ENCODE measurements at regions not wholly inside any gene's neighbourhood (a gene's known extent, or its start where the extent isn't known, plus 50 kb on each side); places are given as distances from the start of the nearest gene placed in this dataset.

DNA sequence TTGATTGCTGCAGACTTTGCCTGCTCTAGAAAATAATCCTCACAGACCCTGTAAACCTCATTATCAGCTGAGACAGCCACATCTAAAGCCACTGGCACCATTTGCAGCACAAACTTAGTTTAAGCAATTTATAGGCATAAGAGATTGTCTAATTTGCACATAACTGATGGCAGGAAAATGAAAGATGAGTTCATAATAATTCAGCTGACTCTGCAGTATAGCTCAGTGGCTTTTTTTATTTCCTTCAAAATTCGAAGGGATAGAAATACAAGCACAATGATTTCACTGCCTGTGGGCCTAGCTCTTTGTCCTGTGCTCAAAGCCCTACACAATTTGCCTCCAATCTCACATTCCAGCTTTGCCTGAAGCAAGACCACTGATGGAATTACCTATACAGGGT, 341.2 kb downstream of the RAD51AP2 start:
- TF ChIP-seq CTCF (IDR thresholded peaks at IDR 0.05; ENCODE audit: insufficient read depth, low read length, poor library complexity, severe bottlenecking) (no peak), EZH2phosphoT487 (conservative IDR thresholded peaks at IDR 0.05; ENCODE audit: low read length) (no peak)

Measured in SU-DHL-6 (cell line).